Left lung (tissue), 4 donors: ENCODE measurements at regions not wholly inside any gene's neighbourhood (a gene's known extent, or its start where the extent isn't known, plus 50 kb on each side); places are given as distances from the start of the nearest gene placed in this dataset.
A peak's percentile ranks its signal among the peaks of the same experiment; 100 is the strongest.

Experiments
- ATAC-seq: fragments of 200-7000 bp; cut with Tn5 transposase; one replicate; pipeline ENCODE4 v1.9.1; 2020; ENCODE audit warnings: moderate library complexity
- DNase-seq, 4 donors: peaks; one replicate each; pipeline ENCODE4 v3.0.0-alpha.2; 2013 to 2020
- H3K27ac ChIP-seq, 2 donors: fragments of 200-600 bp; sonication (generic) in 1 of 2; one replicate each; pipeline versions ENCODE4 v1.5.0 to v1.8.0; 2020 to 2021
- H3K27me3 ChIP-seq, 2 donors: fragments of 200-600 bp; sonication (generic) in 1 of 2; one replicate each; pipeline versions ENCODE4 v1.5.0 to v1.8.0; 2020 to 2021
- H3K36me3 ChIP-seq, 2 donors: fragments of 200-600 bp; sonication (generic) in 1 of 2; one replicate each; pipeline versions ENCODE4 v1.5.0 to v1.8.0; 2020 to 2021
- H3K4me1 ChIP-seq, 2 donors: fragments of 200-600 bp; one replicate each; pipeline ENCODE4 v1.8.0; 2021
- H3K4me3 ChIP-seq, 2 donors: fragments of 200-600 bp; sonication (generic) in 1 of 2; one replicate each; pipeline versions ENCODE4 v1.5.0 to v1.8.0; 2020 to 2021; ENCODE audit warnings: mild to moderate bottlenecking in 1 of 2
- H3K9me3 ChIP-seq, 2 donors: fragments of 200-600 bp; sonication (generic) in 1 of 2; one replicate each; pipeline versions ENCODE4 v1.5.0 to v1.8.0; 2020 to 2021
- intact Hi-C, 2 donors: fragments of 100-400 bp; cut with DNase I; formaldehyde crosslinking; loops; one replicate each; pipeline versions ENCODE4 v1.11.2 to v1.14.2; 2022
- TF ChIP-seq, protein P1 (sequence below), 2 donors: fragments of 200-600 bp; sonication (generic) in 1 of 2; IDR thresholded peaks; one replicate each; pipeline versions ENCODE4 v1.5.0 to v1.8.0; 2021; ENCODE audit warnings: antibody characterized with exemption in 2 of 2
- donor health status: DM: no; HTN: yes; CAD: no.
- donor health status: DM: no; HTN: no; CAD: no.

DNA sequence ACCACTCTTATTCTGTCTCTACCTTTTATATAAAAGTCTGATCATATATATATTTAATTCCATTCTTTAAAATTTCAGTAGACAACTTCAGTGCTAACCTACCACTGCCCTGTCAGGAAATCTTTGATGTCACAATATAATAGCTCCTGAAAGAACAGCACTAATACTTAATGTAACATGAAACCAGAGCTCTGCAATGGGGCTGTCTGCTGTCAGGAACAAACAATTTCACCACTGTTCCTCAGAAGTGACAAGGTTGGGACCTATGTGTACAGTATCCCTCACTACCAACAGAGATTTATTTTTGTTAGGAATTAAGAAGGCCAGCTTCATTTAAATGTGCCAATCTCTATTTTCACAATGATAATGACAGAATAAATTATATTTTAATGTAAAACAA lies 165.5 kb upstream of the C11orf58 start:
- intact Hi-C loops, result no loop called here
- ATAC-seq (peak; percentile 66), DNase-seq (no peak)
- H3K27me3 ChIP-seq, result no peaks in the 10 kb centered on the region
- no peaks in the 10 kb centered on the region for H3K4me1 ChIP-seq
- H3K27ac ChIP-seq, result no peak overlapping the region
- H3K9me3 ChIP-seq, result no peaks in the 10 kb centered on the region
- H3K36me3 ChIP-seq, result no peaks in the 10 kb centered on the region
- TF ChIP-seq, protein P1, sequence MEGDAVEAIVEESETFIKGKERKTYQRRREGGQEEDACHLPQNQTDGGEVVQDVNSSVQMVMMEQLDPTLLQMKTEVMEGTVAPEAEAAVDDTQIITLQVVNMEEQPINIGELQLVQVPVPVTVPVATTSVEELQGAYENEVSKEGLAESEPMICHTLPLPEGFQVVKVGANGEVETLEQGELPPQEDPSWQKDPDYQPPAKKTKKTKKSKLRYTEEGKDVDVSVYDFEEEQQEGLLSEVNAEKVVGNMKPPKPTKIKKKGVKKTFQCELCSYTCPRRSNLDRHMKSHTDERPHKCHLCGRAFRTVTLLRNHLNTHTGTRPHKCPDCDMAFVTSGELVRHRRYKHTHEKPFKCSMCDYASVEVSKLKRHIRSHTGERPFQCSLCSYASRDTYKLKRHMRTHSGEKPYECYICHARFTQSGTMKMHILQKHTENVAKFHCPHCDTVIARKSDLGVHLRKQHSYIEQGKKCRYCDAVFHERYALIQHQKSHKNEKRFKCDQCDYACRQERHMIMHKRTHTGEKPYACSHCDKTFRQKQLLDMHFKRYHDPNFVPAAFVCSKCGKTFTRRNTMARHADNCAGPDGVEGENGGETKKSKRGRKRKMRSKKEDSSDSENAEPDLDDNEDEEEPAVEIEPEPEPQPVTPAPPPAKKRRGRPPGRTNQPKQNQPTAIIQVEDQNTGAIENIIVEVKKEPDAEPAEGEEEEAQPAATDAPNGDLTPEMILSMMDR (IDR thresholded peaks at IDR 0.05), result no peak
- H3K4me3 ChIP-seq, result no peak overlapping the region

DNA sequence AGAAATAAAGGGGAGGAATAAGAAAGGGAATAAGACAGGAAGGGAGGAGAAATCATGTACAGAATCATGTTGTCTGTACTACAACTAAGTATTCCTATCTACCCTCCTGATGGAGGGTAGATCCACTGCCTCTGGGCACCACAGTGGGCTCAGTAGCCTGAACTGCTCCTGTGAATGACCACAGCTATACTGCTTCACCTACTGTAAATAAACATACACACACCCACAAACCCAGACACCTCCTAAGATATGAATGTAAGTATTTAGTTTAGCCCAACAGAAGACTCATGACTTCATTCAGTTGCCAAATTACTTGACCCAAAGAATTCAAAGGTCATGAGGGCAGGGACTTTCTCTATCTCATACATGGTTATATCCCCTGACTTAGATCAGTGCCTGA lies 177.3 kb upstream of the C11orf58 start:
- no peak for ATAC-seq
- no peaks in the 10 kb centered on the region for H3K27me3 ChIP-seq

DNA sequence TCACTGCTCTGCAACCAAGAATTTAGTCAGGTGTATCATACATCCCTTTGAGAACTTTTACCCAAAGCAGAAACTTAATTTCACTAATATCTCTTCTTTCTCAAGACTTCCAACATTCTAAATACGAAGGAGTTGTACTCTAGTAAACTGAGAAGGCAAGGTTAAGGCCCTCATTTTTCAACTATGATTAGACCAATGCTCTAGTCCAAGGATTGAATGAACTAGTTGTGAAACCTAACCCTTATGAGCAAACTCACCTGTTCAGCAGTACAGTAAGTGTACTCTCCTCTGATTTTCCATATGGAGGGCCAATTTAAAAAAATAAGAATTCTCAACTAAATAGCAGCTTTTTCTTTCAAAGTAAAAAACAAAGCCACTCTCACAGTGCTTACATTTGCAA lies 180.0 kb upstream of the C11orf58 start:
- DNase-seq (no peak), ATAC-seq (no peak)
- Histone ChIP-seq H3K9me3 (no peaks in the 10 kb centered on the region), H3K27ac (no peak overlapping the region), H3K4me1 (no peaks in the 10 kb centered on the region), H3K36me3 (no peaks in the 10 kb centered on the region), H3K4me3 (no peak overlapping the region), H3K27me3 (no peaks in the 10 kb centered on the region)
- TF ChIP-seq, protein P1 (IDR thresholded peaks at IDR 0.05), result no peak
- intact Hi-C loops, result no loop called here

More for the DNA sequence above, 177.3 kb upstream of the C11orf58 start:
- H3K4me3 ChIP-seq, result no peak overlapping the region
- H3K36me3 ChIP-seq, result no peaks in the 10 kb centered on the region
- H3K27ac ChIP-seq, result no peak overlapping the region
- H3K9me3 ChIP-seq, result no peaks in the 10 kb centered on the region
- DNase-seq, result no peak
- H3K4me1 ChIP-seq, result no peaks in the 10 kb centered on the region
- intact Hi-C loops, result no loop called here
- TF ChIP-seq, protein P1 (IDR thresholded peaks at IDR 0.05), result no peak

DNA sequence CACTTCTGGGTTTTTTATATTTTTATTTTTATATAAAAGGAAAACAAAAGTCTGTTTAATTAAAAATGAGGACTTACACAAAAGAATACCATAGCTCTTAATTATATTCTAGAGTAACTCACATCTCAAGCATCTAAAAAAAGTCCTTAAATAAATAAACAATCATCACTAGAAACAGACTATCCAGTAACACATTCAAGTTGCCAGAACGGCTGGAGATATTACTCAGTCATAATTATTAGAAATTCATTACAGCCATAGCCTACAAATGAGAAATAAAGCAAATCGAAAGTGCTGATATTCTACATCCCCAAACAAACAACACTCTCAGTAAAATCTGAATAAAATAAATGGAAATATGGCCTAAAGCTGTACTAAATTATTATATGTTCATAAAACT lies 182.5 kb upstream of the C11orf58 start:
- H3K4me1 ChIP-seq, result no peaks in the 10 kb centered on the region
- DNase-seq (no peak), ATAC-seq (no peak)
- H3K36me3 ChIP-seq, result no peaks in the 10 kb centered on the region
- no peak overlapping the region for H3K27ac ChIP-seq
- H3K4me3 ChIP-seq, result no peak overlapping the region
- no peaks in the 10 kb centered on the region for H3K27me3 ChIP-seq
- intact Hi-C loops, result no loop called here
- TF ChIP-seq, protein P1 (IDR thresholded peaks at IDR 0.05), result no peak
- no peaks in the 10 kb centered on the region for H3K9me3 ChIP-seq

DNA sequence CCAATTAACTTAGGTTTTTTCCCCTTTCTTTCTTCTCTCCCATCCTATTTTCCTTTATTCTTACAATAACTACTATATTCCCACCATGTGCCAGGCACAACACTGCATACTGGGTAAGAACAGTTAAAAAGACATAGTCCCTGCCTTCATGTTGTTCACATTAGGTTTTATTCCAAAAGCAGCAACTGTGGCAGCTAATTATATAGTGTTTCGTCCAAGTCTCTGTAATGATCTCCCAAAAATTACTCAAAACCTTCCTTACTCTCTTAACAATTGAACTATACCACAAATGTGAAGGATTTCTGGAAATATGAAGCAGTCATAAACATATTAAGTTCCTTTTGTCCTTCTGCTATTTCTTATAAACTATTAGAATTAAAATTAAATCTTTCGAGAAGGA lies 184.1 kb upstream of the C11orf58 start:
- Histone ChIP-seq H3K9me3 (peaks cover 0 to 5% of the 10 kb centered on the region in 2 donors), H3K4me3 (no peak overlapping the region), H3K27ac (no peak overlapping the region), H3K27me3 (no peaks in the 10 kb centered on the region), H3K4me1 (no peaks in the 10 kb centered on the region), H3K36me3 (no peaks in the 10 kb centered on the region)
- intact Hi-C loops, result no loop called here
- TF ChIP-seq, protein P1 (IDR thresholded peaks at IDR 0.05), result no peak
- DNase-seq (peak in 2 of 4 donors; percentile 13 to 36), ATAC-seq (no peak)
